ENCODE measurements at regions not wholly inside any gene's neighbourhood (a gene's known extent, or its start where the extent isn't known, plus 50 kb on each side); places are given as distances from the start of the nearest gene placed in this dataset.

DNA sequence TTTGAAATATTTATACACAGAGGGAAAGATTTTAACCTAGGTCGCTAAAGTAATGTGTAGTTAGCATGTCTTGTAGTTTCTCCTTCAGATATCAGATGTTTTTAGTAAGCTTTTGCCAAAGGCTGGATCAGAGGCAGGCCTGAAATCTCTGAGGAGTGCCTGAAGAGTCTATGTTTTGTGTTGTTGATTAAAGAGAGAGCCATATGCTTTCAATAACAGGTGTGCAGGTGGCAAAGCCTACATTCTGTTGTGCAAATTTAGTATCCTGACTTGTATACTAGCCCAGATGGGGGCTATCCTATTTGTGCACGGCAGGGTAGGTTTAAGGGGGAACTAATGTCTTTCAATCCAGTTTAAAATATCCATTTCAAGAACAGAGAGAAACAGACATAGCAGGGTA lies 167.1 kb upstream of the ATXN1 start:
- intact Hi-C loops (cut with micrococcal nuclease): no loop called here
- Mint-ChIP-seq H3K27ac (no peak overlapping the region), H3K4me1 (no peaks in the 10 kb centered on the region), H3K9me3 (peaks cover 0 to 2% of the 10 kb centered on the region in 2 donors), H3K36me3 (no peaks in the 10 kb centered on the region), H3K27me3 (ENCODE audit: low read depth in 2 of 2) (peaks cover 4 to 24% of the 10 kb centered on the region in 2 donors), H3K4me3 (no peak overlapping the region)
- no peaks in the 10 kb centered on the region for H3K9me3 ChIP-seq (ENCODE audit: control insufficient read depth, insufficient read depth, low read length)
- H3K36me3 ChIP-seq (ENCODE audit: control insufficient read depth, insufficient read depth, low read length): no peaks in the 10 kb centered on the region
- H3K27me3 ChIP-seq (ENCODE audit: control insufficient read depth, insufficient read depth, low read length): no peaks in the 10 kb centered on the region
- TF ChIP-seq, protein P1, sequence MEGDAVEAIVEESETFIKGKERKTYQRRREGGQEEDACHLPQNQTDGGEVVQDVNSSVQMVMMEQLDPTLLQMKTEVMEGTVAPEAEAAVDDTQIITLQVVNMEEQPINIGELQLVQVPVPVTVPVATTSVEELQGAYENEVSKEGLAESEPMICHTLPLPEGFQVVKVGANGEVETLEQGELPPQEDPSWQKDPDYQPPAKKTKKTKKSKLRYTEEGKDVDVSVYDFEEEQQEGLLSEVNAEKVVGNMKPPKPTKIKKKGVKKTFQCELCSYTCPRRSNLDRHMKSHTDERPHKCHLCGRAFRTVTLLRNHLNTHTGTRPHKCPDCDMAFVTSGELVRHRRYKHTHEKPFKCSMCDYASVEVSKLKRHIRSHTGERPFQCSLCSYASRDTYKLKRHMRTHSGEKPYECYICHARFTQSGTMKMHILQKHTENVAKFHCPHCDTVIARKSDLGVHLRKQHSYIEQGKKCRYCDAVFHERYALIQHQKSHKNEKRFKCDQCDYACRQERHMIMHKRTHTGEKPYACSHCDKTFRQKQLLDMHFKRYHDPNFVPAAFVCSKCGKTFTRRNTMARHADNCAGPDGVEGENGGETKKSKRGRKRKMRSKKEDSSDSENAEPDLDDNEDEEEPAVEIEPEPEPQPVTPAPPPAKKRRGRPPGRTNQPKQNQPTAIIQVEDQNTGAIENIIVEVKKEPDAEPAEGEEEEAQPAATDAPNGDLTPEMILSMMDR (IDR thresholded peaks at IDR 0.05): no peak
- no peaks in the 10 kb centered on the region for H3K4me1 ChIP-seq (ENCODE audit: control insufficient read depth, insufficient read depth, low read length)
- 88% methylated on average over 1 of the region's 2 CpGs for WGBS (ENCODE audit: insufficient coverage)
- H3K4me3 ChIP-seq (ENCODE audit: low read length): no peak overlapping the region
- no peak for ATAC-seq
- no peak overlapping the region for H3K27ac ChIP-seq (ENCODE audit: low read length)
- DNase-seq: no peak

DNA sequence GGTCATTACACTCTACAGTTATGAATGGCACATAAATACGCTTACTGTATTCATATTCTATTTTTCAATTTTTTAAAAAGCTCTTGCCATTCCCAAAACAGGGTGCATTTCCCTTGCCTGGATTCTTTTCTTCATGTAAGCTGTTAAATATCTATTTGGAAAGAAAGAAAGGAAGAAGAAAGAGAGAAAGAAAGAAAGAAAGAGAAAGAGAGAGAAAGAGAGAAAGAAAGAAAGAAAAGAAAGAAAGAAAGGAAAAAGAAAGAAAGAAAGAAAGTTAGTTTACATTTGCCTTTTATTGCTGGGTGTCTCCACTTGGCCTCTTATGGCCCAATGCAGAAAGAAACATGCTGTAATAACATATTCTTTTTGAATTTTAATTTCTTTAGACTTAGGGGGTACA lies 165.9 kb upstream of the ATXN1 start:
- no peaks in the 10 kb centered on the region for H3K4me1 ChIP-seq (ENCODE audit: control insufficient read depth, insufficient read depth, low read length)
- Mint-ChIP-seq H3K4me3 (no peak overlapping the region), H3K4me1 (no peaks in the 10 kb centered on the region), H3K36me3 (no peaks in the 10 kb centered on the region), H3K27me3 (ENCODE audit: low read depth in 2 of 2) (peaks cover 2 to 18% of the 10 kb centered on the region in 2 donors), H3K9me3 (peaks cover 0 to 2% of the 10 kb centered on the region in 2 donors), H3K27ac (no peak overlapping the region)
- no peaks in the 10 kb centered on the region for H3K27me3 ChIP-seq (ENCODE audit: control insufficient read depth, insufficient read depth, low read length)
- no peaks in the 10 kb centered on the region for H3K36me3 ChIP-seq (ENCODE audit: control insufficient read depth, insufficient read depth, low read length)
- DNase-seq: no peak
- no peak for ATAC-seq
- TF ChIP-seq, protein P1 (IDR thresholded peaks at IDR 0.05): no peak
- no peak overlapping the region for H3K27ac ChIP-seq (ENCODE audit: low read length)
- H3K4me3 ChIP-seq (ENCODE audit: low read length): no peak overlapping the region
- no CpG with 5 or more reads among the region's 1 CpG for WGBS (ENCODE audit: insufficient coverage)
- intact Hi-C loops (cut with micrococcal nuclease): no loop called here
- H3K9me3 ChIP-seq (ENCODE audit: control insufficient read depth, insufficient read depth, low read length): no peaks in the 10 kb centered on the region

DNA sequence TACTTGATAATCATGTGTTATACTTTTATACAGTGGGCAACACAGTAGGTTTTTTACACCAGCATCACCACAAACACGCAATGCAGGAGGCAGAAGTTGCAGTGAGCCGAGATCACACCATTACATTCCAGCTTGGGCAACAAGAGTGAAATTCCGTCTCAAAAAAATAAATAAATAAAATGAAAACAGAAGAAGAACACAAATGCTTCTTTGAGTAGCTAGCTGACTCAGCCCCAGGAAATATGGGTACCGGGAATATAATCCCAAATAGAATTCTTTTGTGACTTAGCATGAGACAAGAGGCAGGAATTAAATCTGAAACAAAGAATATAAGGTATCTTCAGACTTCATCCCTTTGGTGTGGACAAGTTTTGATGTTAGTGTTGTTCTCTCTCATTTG lies 164.2 kb upstream of the ATXN1 start:
- WGBS (ENCODE audit: insufficient coverage): 100% methylated on average over 3 of the region's 4 CpGs
- ATAC-seq (no peak), DNase-seq (no peak)
- intact Hi-C loops (cut with micrococcal nuclease): no loop called here
- no peak overlapping the region for H3K27ac ChIP-seq (ENCODE audit: low read length)
- TF ChIP-seq, protein P1 (IDR thresholded peaks at IDR 0.05): no peak
- no peaks in the 10 kb centered on the region for H3K9me3 ChIP-seq (ENCODE audit: control insufficient read depth, insufficient read depth, low read length)
- Mint-ChIP-seq H3K36me3 (no peaks in the 10 kb centered on the region), H3K27ac (no peak overlapping the region), H3K4me3 (no peak overlapping the region), H3K4me1 (no peaks in the 10 kb centered on the region), H3K27me3 (ENCODE audit: low read depth in 2 of 2) (peaks cover 2 to 10% of the 10 kb centered on the region in 2 donors), H3K9me3 (no peaks in the 10 kb centered on the region)
- H3K27me3 ChIP-seq (ENCODE audit: control insufficient read depth, insufficient read depth, low read length): no peaks in the 10 kb centered on the region
- H3K36me3 ChIP-seq (ENCODE audit: control insufficient read depth, insufficient read depth, low read length): no peaks in the 10 kb centered on the region
- H3K4me1 ChIP-seq (ENCODE audit: control insufficient read depth, insufficient read depth, low read length): no peaks in the 10 kb centered on the region
- H3K4me3 ChIP-seq (ENCODE audit: low read length): no peak overlapping the region

DNA sequence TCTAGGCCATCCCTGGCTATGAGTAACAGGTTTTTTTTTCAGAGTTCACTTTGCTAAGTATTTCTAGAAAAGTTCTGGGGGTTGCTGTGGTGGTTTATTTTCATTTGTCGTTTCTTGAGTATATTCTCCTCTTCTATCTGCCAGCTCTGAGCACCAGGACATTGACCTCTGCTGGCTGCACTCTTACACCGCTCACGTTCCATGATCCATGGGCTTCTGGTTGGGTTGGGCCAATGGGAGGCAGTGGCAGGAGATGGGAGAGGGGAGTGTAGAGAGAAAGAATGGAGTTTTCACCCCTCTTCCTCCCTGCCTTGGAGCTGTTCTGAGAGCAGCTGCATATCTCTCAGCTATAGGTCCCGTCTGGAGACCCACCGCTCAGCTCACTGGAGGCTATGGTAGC lies 161.0 kb upstream of the ATXN1 start:
- TF ChIP-seq, protein P1 (IDR thresholded peaks at IDR 0.05): no peak
- 97% methylated on average over 5 of the region's 5 CpGs for WGBS (ENCODE audit: insufficient coverage)

More for the DNA sequence above, 161.0 kb upstream of the ATXN1 start:
- H3K9me3 ChIP-seq (ENCODE audit: control insufficient read depth, insufficient read depth, low read length): no peaks in the 10 kb centered on the region
- H3K27me3 ChIP-seq (ENCODE audit: control insufficient read depth, insufficient read depth, low read length): no peaks in the 10 kb centered on the region
- no peak for ATAC-seq
- Mint-ChIP-seq H3K27ac (no peak overlapping the region), H3K9me3 (no peaks in the 10 kb centered on the region), H3K4me3 (no peak overlapping the region), H3K36me3 (no peaks in the 10 kb centered on the region), H3K4me1 (no peaks in the 10 kb centered on the region), H3K27me3 (ENCODE audit: low read depth in 2 of 2) (peaks cover 5 to 12% of the 10 kb centered on the region in 2 donors)
- no peaks in the 10 kb centered on the region for H3K4me1 ChIP-seq (ENCODE audit: control insufficient read depth, insufficient read depth, low read length)
- intact Hi-C loops (cut with micrococcal nuclease): no loop called here
- no peaks in the 10 kb centered on the region for H3K36me3 ChIP-seq (ENCODE audit: control insufficient read depth, insufficient read depth, low read length)
- H3K4me3 ChIP-seq (ENCODE audit: low read length): no peak overlapping the region
- DNase-seq: no peak
- H3K27ac ChIP-seq (ENCODE audit: low read length): no peak overlapping the region
